ENCODE measurements at regions not wholly inside any gene's neighbourhood (a gene's known extent, or its start where the extent isn't known, plus 50 kb on each side); places are given as distances from the start of the nearest gene placed in this dataset.

- TF ChIP-seq CTCF (IDR thresholded peaks at IDR 0.05) (no peak), POLR2A (IDR thresholded peaks at IDR 0.05) (no peak), POLR2AphosphoS5 (IDR thresholded peaks at IDR 0.05; ENCODE audit: insufficient read depth in 1 of 2, low read depth in 1 of 2) (no peak)
These were observed 613.2 kb upstream of the SEL1L start for GRCh38 chr14:82146846-82147245.

All from vagina (tissue), 2 donors.